Epidermal melanocyte (primary cell): ENCODE measurements at regions not wholly inside any gene's neighbourhood (a gene's known extent, or its start where the extent isn't known, plus 50 kb on each side); places are given as distances from the start of the nearest gene placed in this dataset.
"Not testable (repeated sequence)": the region's sequence is repeated elsewhere in the genome, so short reads cannot be mapped to it uniquely, and the experiment has no call there.

Experiments
- DNase-seq: peaks from one replicate; pipeline ENCODE4 v3.0.0; 2011; ENCODE audit warnings: low spot score; ENCODE audit not compliant: insufficient read length

GRCh38 chr5:86510330-86510915 is 107.3 kb upstream of the COX7C start:
- DNase-seq = not testable (repeated sequence)

DNA sequence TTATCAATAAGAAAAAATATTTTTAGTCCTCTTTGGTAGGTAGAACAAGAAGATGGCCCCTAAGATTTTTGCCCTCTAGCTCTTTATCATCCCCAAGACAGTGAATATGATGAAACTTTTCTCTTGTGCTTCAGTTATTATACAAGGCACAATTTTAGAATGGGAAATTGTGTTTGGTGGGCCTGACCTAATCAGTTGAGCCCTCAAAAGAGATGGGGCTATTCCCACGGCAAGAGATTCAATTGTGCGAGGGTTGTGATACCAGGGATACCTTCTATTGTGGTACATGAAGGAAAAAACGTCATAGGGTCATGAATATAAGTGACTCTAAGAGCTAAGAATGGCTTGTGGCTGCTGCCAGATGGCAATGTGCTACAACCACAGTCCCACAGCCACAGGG is 94.0 kb upstream of the COX7C start:
- DNase-seq = no peak

- no peak for DNase-seq
Observed at GRCh38 chr5:86525622-86526021, 92.1 kb upstream of the COX7C start.

- no peak for DNase-seq
Observed at GRCh38 chr5:86526811-86527348, 90.9 kb upstream of the COX7C start.

- DNase-seq = no peak
Observed at GRCh38 chr5:86532429-86532828, 85.3 kb upstream of the COX7C start.

GRCh38 chr5:86536396-86536795 is 81.3 kb upstream of the COX7C start:
- no peak for DNase-seq

DNA sequence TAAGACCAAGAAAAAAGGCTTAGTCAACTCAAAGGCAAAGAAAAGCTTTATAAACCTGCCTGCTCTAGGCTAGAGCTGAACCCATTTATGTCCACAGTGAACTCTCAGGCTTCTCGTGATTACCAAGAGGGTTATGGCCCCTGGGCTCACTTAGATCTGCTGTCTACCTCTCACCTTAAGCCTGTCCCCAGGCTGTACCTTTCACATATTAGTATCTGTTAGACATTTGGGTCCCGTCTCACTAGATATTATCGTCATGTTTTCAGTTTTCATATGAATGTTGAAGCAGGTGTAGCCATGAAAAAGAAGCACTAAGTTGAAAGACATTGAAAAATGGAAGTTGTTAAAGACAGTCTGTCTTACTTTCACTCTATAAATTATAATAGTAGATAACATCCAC is 75.2 kb upstream of the COX7C start:
- DNase-seq = no peak

- no peak for DNase-seq
Observed at GRCh38 chr5:86546044-86546443, 71.7 kb upstream of the COX7C start.

GRCh38 chr5:86546582-86546981 is 71.2 kb upstream of the COX7C start:
- DNase-seq = no peak

- no peak for DNase-seq
Observed at GRCh38 chr5:86554638-86555037, 63.1 kb upstream of the COX7C start.

DNA sequence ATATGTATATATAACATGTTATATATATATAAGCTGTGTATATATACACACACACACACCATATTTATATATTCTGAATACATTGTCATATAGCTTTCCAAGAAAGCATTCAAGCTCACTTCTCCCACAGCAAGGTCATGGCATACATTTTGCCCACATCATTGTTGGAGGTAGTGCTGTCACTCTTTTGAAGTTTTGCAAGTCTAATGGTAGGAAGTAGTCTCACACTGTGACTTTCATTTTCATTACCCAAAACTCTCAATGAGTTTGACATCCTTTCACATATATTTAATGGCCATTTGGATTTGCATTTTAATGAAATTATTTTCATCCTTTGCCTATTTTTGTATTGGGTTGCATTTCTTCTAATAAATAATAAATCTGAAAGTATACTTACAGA is 59.8 kb upstream of the COX7C start:
- DNase-seq = no peak

- no peak for DNase-seq
Observed at GRCh38 chr5:86565197-86565789, 52.4 kb upstream of the COX7C start.

DNA sequence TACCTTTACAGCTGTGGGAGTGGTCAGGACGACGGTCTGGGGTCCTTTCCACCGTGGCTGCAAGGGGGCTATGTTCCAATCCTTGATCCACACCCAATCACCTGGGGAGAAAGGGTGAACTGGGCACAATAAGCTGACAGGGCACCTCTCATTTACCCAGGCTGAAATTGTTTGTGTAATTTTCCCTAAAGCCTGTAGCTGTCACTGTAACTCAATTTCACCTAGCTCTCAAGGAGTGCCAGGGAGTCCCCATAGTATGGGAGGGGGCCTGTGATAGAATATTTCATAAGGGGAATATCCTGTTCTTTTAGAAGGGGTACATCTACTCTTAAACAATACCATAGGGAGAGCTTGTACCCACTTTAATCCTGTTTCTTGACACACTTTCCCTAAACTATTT is 51.7 kb upstream of the COX7C start:
- not testable (repeated sequence) for DNase-seq
